Heart left ventricle (tissue), 16 donors: ENCODE measurements at regions not wholly inside any gene's neighbourhood (a gene's known extent, or its start where the extent isn't known, plus 50 kb on each side); places are given as distances from the start of the nearest gene placed in this dataset.

Experiments used
- ATAC-seq, 4 donors: fragments of 200-7000 bp; cut with Tn5 transposase; one replicate each; pipeline ENCODE4 v1.9.1; 2020 to 2022; ENCODE audit warnings: moderate library complexity in 4 of 4, mild to moderate bottlenecking in 3 of 4, moderate number of reproducible peaks in 1 of 4
- DNase-seq, 5 donors: peaks; one replicate each; pipeline ENCODE4 v3.0.0-alpha.2; 2020
- H3K27ac ChIP-seq, 12 donors: fragments of 200-600 bp; sonication (generic) in 4 of 12; one replicate each; pipeline versions ENCODE4 v1.5.0 to v1.8.0; 2016 to 2022; ENCODE audit warnings: mild to moderate bottlenecking in 2 of 12
- H3K27me3 ChIP-seq, 9 donors: fragments of 200-600 bp; sonication (generic) in 2 of 9; one replicate each; pipeline versions ENCODE4 v1.5.1 to v1.8.0; 2016 to 2022; ENCODE audit warnings: mild to moderate bottlenecking in 3 of 9
- H3K36me3 ChIP-seq, 9 donors: fragments of 200-600 bp; sonication (generic) in 2 of 9; one replicate each; pipeline versions ENCODE4 v1.5.0 to v1.8.0; 2018 to 2022; ENCODE audit warnings: mild to moderate bottlenecking in 2 of 9
- H3K4me1 ChIP-seq, 12 donors: fragments of 200-600 bp; sonication (generic) in 4 of 12; one replicate each; pipeline versions ENCODE4 v1.5.0 to v1.8.0; 2016 to 2022; ENCODE audit warnings: mild to moderate bottlenecking in 3 of 12
- H3K4me3 ChIP-seq, 12 donors: fragments of 200-600 bp; sonication (generic) in 4 of 12; one replicate each; pipeline versions ENCODE4 v1.5.0 to v1.8.0; 2017 to 2022; ENCODE audit warnings: mild to moderate bottlenecking in 9 of 12, moderate library complexity in 4 of 12
- H3K9me3 ChIP-seq, 12 donors: fragments of 200-600 bp; sonication (generic) in 4 of 12; one replicate each; pipeline versions ENCODE4 v1.5.0 to v1.8.0; 2016 to 2022; ENCODE audit warnings: mild to moderate bottlenecking in 1 of 12
- POLR2A ChIP-seq, 2 donors: fragments of 450-650 bp; IDR thresholded peaks; one replicate each; pipeline ENCODE4 v1.6.1; 2017; ENCODE audit warnings: antibody characterized with exemption in 2 of 2, mild to moderate bottlenecking in 2 of 2, moderate library complexity in 2 of 2
- WGBS, 4 donors: extraction: QIAGEN DNeasy Blood & Tissue Kit in 2 of 4; methylation state at CpG; one replicate each; pipeline versions ENCODE4 v1.1.5 to v1.1.7; 2013 to 2018; 5-methylcytosine and 5-hydroxymethylcytosine counted together
- intact Hi-C, 10 donors: fragments of 100-400 bp; cut with DNase I; formaldehyde crosslinking; loops; one replicate each; pipeline versions ENCODE4 v1.11.1 to v1.14.2; 2022
- TF ChIP-seq, protein P1 (sequence below), 12 donors: fragments of 200-600 bp; sonication (generic) in 4 of 12; IDR thresholded peaks; one replicate each; pipeline versions ENCODE4 v1.5.0 to v1.8.0; 2018 to 2022; ENCODE audit warnings: antibody characterized with exemption in 12 of 12, mild to moderate bottlenecking in 5 of 12
- donor health status: ischemic (EF 13 %, LVEDD 7.1; RV severe dilation, severe dysfunction).
- donor health status: healthy with polysubstance abuse.
- donor health status: DM: no; HTN: yes; CAD: no.
- donor health status: DM: no; HTN: no; CAD: no.
- donor health status: ischemic (EF 25% LVEDD 6.9; RV normal size, moderate dysfunction).
- donor health status: ischemic (EF 25% LVEDD 5.7; RV mildly dilated, moderate dysfunction).
- donor health status: healthy.
- donor health status: DM: yes; HTN: yes; CAD: no.
- donor health status: ischemic (EF 35%, LVEDD 5.7; RV mildly dilated, moderate dysfunction).
- donor health status: nonischemic (EF 11% LVEDD 7.7; RV severe dilation, severe dysfunction).
- donor health status: DM: yes; HTN: yes; CAD: no.
- donor health status: PGD.
- donor health status: ischemic (EF 29% LVEDD 5.4; RV normal size, mild dysfunction).
- donor health status: nonischemic (EF 23%, LVEDD 6.1; RV moderate dilation, normal function).

GRCh38 chr3:159165961-159166360 lies 364.1 kb downstream of the MFSD1 start:
- intact Hi-C loops: no loop called here
- Histone ChIP-seq H3K27me3 (no peaks in the 10 kb centered on the region), H3K27ac (no peak overlapping the region), H3K9me3 (no peaks in the 10 kb centered on the region), H3K36me3 (no peaks in the 10 kb centered on the region), H3K4me1 (peaks cover 0 to 12% (median 0%) of the 10 kb centered on the region in 12 donors), H3K4me3 (no peak overlapping the region)
- ATAC-seq: no peak
- no peak for DNase-seq
- WGBS, 4 donors: 66 to 75% (median 73%) methylated on average over 3 of the region's 3 CpGs
- TF ChIP-seq, protein P1, sequence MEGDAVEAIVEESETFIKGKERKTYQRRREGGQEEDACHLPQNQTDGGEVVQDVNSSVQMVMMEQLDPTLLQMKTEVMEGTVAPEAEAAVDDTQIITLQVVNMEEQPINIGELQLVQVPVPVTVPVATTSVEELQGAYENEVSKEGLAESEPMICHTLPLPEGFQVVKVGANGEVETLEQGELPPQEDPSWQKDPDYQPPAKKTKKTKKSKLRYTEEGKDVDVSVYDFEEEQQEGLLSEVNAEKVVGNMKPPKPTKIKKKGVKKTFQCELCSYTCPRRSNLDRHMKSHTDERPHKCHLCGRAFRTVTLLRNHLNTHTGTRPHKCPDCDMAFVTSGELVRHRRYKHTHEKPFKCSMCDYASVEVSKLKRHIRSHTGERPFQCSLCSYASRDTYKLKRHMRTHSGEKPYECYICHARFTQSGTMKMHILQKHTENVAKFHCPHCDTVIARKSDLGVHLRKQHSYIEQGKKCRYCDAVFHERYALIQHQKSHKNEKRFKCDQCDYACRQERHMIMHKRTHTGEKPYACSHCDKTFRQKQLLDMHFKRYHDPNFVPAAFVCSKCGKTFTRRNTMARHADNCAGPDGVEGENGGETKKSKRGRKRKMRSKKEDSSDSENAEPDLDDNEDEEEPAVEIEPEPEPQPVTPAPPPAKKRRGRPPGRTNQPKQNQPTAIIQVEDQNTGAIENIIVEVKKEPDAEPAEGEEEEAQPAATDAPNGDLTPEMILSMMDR (IDR thresholded peaks at IDR 0.05): no peak
- no peak for TF ChIP-seq POLR2A (IDR thresholded peaks at IDR 0.05)

DNA sequence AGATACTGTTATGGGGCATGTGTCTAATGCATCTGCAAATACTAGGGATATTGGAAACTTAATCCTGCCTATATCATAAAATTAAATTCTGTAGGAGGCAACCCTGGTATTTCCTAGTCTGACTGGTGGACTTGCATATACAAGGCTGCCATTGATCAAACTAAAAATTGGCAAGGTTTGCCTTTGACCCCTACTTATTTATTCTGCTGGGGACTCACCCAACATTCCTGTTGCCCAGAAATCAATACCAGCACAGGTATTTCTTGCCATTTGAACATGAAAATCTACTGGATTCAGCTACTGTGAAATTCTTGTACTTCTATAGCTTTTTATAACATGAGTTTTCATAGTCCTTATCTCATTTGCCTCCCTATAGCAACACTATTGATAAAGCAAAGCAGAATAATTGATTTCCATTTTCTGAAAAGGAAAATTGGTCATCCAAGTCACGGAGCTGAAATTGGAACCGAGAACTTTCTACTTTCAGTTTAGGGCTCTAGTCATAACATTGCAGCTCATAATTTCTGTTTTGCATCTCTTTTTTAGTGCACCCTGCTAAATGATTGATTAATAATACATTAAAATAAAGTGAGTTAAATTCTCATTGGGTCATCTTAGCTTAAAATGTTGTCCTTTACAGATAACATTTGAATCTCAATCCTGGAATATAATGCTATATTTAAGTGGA lies 365.2 kb downstream of the MFSD1 start:
- no peaks in the 10 kb centered on the region for H3K36me3 ChIP-seq
- no peak overlapping the region for H3K27ac ChIP-seq
- no peak for DNase-seq
- peaks cover 0 to 15% (median 0%) of the 10 kb centered on the region in 12 donors for H3K4me1 ChIP-seq
- no peaks in the 10 kb centered on the region for H3K27me3 ChIP-seq
- WGBS, 4 donors: 88 to 90% (median 90%) methylated on average over 2 of the region's 2 CpGs
- H3K9me3 ChIP-seq: no peaks in the 10 kb centered on the region
- ATAC-seq: no peak
- TF ChIP-seq, protein P1 (IDR thresholded peaks at IDR 0.05): no peak
- no peak for TF ChIP-seq POLR2A (IDR thresholded peaks at IDR 0.05)
- H3K4me3 ChIP-seq: no peak overlapping the region
- intact Hi-C loops: no loop called here

- DNase-seq: no peak
- TF ChIP-seq, protein P1 (IDR thresholded peaks at IDR 0.05): no peak
- TF ChIP-seq POLR2A (IDR thresholded peaks at IDR 0.05): no peak
- Histone ChIP-seq H3K4me3 (no peak overlapping the region), H3K27ac (no peak overlapping the region), H3K4me1 (peaks cover 0 to 15% (median 0%) of the 10 kb centered on the region in 12 donors), H3K27me3 (no peaks in the 10 kb centered on the region), H3K36me3 (no peaks in the 10 kb centered on the region), H3K9me3 (no peaks in the 10 kb centered on the region)
- no peak for ATAC-seq
- 78 to 88% (median 82%) methylated on average over 1 of the region's 1 CpG for WGBS, 4 donors
- intact Hi-C loops: no loop called here
Observed at GRCh38 chr3:159168788-159169187, 366.9 kb downstream of the MFSD1 start.

DNA sequence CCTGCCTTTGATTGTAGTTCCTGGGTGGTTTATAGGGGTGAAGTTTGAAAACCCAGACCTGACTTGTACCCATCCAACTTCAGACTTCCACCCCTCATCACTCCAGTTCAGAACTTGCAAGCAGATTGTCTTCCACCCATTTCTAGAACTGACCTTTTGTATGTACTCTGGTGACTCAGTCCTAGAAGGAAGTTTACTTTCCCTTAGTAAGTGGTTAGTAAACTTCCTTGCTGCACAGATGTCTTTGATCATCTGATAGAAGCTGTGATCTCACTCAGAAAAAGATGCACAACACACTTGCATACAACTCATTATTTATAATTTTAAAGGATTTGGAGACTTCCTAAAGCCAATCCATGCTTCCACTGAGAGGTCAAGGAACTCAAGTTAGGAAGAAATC lies 368.0 kb downstream of the MFSD1 start:
- intact Hi-C loops: no loop called here
- no peak for TF ChIP-seq POLR2A (IDR thresholded peaks at IDR 0.05)
- TF ChIP-seq, protein P1 (IDR thresholded peaks at IDR 0.05): no peak
- no peaks in the 10 kb centered on the region for H3K27me3 ChIP-seq
- ATAC-seq (no peak), DNase-seq (no peak)
- peaks cover 0 to 15% (median 0%) of the 10 kb centered on the region in 12 donors for H3K4me1 ChIP-seq
- H3K9me3 ChIP-seq: no peaks in the 10 kb centered on the region
- H3K27ac ChIP-seq: no peak overlapping the region
- H3K4me3 ChIP-seq: no peak overlapping the region
- H3K36me3 ChIP-seq: no peaks in the 10 kb centered on the region
